DMS 273 (cell line): ENCODE measurements at regions not wholly inside any gene's neighbourhood (a gene's known extent, or its start where the extent isn't known, plus 50 kb on each side); places are given as distances from the start of the nearest gene placed in this dataset.

Experiments
- DNase-seq: peaks from one replicate; lab custom pipeline; 2025; ENCODE audit not compliant: unreplicated experiment; lab: John Stamatoyannopoulos, UW

DNA sequence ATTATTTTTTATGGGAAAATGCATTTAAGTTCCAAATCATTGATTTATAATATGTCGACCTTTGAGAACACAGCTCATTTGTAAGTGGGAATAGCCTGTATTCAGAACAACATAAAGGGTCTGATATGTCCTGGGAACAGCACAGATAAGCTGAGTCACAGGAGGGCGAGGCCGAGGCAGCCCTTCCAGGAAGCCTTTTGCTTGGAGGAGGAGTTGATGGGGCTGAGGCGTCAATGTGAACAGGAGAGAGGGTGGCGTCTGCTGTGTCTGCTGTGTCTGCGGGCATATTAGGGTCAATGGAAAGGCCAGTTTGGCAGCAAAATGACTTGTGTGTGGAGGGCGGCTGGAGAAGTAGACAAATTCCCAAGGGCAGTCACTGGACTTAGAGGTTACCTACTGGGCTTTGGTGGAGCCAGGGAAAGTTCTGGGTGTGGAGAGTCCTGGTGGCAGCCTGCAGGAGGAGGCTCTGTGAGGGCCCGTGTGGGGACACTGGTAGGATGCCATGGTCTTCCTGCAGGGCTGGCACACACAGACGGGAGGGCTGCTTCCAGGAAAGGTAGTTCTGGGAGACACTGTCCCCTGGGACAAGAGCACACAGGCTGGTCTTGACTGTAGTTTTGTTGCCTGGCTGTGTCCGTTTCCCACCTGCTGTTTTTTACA, 128.1 kb downstream of the GLI2 start:
- DNase-seq: no peak

DNA sequence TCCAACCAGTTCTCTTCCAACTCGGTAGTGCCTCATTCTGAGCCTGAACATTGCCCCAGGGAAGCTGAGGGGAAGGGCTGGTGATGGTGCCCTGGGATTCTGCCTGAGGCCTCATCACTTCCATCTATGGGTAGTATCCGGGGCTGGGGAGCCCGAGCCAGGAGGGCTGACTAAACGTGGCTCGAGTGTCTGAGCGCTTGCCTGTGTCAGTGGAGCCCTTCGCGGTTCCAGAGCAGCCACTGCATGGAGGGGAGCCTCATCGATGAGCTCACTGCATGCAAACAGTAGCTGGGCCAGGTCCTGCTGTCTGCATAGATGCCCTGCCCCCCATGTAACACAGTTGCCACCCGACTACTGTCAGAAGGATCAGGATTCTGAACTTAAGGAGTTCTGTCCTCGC, 129.3 kb downstream of the GLI2 start:
- DNase-seq: no peak

DNA sequence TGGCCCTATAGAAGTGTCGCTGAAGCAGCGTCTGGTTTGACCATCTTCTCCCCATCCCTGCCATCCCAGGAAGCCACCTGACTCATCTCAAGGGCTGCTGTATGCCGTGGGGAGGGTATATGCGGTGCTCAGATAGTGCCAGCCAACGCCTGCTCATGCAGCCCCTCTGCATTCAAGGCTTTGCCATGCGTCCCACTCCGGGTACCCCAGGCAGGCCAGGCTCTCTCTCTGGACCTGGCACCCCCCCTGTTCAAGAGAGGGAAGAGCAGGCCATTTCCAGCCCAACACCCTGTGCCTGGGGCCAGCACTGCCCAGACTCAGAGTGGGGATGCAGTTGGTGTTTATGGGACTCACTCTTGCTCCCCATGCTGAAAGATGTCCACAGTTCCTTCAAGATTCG, 130.0 kb downstream of the GLI2 start:
- DNase-seq: no peak

DNA sequence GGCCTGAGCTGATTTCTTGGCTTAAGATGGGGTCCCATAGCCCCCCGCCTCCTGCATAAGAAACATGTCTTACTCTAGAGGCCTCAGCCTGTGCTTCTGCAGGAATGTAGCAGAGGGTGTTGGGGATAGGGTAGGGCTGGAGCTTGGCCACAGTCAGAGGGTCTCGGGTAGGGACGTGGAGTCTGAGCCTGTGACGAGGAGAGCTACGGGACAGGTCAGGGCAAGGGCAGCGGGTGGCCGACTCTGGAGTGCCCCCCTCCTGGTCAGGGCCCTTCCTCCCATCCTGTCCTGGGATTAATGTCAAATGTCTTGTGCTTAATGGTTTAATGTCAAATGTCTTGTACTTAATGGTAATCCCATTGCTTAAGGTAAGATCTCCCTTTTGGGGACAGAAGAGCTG, 130.4 kb downstream of the GLI2 start:
- no peak for DNase-seq

DNA sequence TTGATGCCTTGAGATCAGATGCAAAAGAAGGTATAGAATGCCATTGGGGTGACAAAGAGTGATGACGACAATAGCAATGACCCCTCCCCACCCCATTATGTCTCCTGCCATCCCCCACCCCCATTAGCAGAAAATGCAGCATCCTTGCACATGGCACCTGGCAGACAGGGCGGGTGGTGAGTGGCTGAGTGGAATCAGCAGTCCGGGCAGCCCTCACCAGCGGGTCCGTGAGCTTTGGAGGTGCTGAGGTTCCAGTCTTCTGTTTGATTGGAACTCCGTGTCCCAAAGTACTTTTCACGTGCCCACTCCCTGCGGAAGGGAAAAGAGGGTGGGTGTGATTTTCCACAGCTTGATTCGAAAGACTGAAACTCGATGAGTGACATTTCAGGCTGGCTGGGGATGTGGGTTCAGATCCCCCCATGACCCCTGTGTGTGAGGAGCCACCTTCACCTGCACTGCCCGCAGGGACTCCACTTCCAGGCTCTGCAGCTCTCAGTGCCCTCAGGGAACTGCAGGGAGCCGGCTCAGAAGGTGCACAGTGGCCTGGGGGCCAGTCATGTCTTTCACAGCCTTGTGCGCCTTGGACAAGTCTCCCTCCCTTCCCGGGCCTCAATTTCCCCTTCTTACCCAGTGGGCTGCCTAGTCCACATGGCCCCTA, 130.9 kb downstream of the GLI2 start:
- DNase-seq: no peak

DNA sequence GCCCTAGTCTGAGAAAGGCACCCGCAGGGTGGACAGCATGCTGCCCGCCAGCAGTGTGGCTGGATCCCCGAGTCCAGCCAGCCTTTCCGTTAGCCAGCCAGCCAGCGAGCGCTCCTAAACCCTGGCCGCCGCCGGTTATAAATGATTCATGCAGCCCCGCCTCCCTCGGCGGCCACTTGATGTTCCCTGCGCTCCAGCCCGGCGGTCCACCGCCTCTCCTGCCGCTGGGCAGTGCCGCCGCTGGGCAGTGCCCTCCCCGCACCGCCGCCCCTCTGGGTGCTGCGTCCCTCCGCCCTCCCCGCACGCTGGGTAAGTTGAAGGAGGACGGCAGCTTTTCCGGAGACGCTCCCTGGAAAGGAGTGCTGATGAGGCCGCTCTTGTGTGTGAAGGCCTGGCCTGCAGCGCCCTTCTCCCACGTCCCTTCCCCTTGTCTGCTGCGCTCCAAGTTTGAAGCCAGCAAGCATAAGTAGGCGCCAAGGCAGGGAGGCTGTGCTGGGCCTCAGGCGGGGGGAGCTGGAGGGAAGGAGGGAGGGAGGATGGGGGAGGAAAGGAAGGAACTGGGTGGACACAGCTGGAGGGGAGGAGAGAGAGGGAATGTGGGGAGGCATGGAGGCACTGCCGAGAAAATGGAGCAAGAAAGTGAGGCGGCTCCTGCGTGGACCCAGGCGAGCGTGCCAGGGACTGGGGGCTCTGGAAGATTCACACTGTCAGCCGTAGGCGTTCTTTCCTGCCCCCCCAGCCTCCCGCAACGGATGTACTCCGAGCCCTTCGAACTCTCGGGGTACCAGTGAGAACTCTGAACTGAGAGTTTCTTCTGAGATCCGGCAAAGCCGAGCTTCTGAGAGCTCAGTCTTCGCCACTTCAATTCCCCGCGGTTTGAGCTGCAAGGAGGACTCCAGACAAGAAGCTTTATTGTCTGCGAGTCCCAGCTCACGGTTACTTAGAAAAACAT, 131.9 kb downstream of the GLI2 start:
- DNase-seq: no peak

DNA sequence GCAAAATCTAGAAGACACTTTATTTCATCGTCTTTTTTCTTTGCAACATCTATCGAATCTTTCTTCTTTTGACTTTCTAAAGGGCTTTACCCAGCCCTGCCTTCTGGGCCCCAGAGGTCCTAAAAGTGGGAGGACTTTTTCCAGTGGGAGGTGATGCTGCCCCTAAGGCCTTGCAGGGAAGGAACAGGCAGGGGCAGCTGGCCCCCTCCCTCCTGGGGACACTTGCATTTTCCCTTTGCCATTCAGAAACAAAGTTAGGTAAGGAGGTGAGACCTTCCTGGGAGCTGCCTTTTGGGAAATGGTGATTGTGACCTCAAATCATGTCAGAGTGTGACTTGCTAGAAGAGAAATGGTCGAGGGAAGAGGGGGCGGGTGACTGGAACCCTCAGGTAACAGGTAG, 132.7 kb downstream of the GLI2 start:
- DNase-seq: no peak

DNA sequence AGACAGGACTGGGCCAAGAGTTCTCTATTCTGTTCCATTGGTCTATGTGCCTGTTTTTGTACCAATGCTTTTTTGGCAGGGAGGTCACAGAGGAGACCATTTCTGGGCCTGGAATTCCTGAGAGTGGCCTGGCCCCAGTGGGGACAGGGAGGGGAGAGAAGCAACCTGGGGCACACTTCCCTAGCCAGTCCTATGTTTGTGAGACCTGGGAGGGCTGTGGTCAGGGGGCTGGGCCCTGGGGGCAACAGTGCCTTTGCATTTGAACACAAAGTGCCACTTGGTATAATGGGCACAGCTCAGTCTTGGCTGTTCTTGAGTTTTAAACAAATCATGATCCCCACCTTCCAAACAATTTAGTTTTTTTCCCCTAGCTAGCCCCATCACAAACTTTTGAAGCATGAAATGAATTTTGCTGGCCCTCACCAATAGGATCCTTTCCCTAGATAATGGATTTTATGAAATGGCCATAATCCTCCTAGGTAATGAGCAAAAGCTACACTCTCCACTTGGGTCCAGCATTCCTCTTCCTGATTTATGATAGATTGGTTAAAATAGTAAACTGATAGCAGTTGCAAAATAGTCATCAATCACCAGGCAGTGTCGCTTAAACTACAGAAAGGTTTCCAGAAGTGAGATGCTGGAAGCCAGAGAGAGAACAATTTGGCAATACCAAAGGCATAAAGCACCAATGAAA, 133.5 kb downstream of the GLI2 start:
- no peak for DNase-seq

DNA sequence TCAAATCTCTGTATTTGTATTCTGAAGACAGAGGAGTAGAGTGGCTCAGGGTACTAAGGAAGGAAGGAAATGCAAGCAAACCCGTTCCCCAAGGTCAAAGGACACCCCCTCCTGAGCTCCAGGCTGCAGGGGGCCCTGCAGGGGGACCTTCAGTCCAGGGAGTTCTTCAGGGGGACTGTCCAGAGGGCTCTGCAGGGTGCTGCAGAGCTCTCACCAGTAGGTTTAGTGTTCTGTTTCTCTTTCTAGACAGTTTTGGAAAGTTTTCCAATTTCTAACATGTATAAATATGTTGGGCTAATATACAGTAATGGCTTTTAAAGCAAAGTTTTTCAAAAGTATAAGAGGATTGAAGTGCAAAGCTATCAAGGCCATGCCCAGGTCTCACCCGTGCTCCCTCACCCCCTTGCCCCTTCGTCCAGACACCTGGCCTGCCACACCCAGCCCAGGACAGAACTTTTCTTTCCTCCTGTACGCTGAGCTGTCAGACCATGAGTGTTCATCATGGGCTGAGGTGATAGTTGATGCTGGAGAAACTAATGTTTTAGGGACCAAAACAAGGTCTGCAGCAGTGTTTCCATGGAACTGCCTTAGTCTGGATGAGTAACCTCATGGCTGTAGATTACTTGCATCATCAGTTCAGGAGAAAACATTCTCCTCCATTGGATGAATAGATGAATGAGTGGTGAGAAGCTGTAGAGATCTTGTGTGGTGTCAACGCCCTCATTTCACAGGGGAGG, 134.2 kb downstream of the GLI2 start:
- no peak for DNase-seq

DNA sequence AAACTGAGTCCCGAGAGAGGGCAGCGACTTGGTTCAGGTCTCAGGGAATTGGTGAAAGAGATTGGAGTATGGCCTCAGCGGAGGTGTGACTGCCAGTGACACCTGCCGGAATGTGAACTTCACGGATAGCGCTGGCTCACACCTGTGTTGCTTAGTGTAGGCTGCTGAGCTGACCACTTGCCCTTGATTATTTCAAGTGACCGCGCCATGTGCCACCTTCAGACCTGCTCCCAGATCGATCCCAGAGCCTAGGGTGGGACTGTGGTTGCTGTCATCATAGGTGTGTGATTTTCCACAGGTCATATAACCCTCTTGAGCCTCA, 134.8 kb downstream of the GLI2 start:
- DNase-seq: no peak

DNA sequence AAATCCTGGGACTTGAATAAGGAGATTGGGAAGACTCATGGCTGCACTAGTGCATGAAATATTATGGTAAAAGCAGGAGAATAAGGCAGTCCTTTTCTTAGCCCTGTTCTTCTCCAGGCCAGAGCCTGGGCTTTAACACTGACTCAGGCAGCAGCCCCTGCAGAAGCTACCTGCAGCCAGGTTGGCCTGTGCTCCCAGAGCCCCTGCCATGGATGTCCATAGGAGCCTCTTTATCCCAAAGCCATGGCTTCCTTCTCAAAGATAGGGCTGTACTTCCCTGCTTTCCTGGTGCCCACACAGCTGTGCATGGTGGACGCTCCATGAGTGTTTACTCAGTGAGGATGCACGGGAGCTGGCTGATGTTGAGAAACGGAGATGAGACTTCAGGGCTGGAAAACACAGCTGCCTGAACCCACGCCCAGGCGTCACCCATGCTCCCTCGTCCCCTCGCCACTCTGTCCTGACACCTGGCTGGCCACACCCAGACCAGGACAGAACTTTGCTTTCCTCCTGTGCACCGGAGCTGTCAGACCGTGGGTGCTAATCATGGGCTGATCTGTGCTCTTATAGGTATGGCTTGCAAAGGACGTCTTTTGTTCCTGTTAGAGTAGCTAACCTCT, 135.5 kb downstream of the GLI2 start:
- no peak for DNase-seq

DNA sequence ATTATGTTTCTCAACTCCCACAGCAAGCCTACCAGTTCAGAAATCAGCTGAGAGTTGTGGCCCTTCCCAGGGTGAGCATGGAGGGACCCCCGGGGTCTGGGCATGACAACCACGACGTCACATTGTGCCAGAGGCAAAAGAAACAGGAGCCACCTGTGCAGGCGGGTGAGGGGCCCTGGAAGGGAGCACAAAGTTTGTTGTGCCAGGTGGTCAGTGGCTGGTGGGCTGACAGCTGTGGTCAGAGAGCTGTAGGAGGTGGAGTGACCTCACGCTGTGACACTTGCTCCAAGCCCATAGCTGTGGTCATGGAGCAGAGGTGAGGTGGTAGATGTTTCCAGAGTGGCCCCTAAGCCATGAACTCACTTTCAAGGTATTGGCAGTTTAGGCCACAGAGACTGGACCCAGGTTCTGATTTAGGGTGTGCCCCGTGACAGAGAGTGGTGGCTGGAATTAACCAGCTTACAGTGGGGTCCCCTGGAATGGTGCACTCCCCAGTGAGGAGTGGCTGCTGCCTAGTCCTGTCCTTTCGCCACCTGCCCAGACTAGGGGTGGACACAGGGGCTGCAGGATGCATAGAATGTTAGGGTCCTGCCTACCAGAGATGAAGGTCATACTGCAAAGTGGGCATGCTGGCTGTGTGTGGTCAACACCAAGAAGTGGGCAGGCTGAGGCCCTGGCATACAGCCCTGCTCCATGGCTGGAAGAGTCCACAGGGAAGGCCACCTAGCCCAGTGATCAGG, 136.4 kb downstream of the GLI2 start:
- DNase-seq: no peak

DNA sequence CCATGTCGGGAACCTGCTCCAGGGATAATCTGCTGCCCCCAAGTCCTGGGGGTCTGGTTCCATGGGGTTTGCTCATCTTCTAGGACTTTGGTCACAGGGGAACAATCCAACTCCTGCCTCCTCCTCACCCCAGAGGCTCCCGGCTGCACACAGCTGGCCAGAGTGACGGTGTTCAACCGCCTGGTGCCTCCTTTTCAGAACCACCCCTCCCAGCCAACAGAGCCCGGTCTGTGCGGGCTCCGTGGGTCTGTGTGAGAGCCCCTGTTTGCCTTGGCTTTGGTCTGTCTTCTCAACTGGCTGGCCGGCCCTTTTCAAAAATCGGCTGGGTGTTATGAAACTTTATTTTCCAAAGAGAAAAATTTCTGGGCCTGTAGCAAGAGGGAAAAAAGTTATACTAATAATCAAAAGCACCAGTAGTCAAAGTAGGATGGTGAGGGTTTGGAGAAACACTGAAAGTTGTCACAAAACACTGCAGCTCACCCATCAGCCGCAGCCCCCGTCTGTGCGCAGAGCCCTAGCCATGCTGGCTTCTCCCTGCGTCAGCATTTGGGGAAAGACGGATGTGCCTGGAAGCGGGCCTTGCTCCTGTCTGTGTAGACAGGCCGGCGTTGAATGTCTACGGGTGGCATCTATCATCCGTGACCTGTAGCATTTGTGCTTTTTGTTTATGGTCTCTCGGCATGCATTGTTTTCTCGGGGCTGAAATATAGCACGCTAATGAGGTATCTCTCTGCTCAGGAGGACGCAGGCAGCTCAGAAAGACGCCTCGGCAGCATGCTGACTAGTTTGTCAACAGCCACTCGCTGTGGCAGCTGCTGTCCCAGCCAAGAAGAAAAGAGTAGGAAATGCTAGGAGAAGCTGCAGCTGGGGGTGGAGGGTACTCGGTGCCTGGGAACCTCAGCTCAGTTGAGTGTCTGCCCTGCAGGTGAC, 138.6 kb downstream of the GLI2 start:
- DNase-seq: no peak

DNA sequence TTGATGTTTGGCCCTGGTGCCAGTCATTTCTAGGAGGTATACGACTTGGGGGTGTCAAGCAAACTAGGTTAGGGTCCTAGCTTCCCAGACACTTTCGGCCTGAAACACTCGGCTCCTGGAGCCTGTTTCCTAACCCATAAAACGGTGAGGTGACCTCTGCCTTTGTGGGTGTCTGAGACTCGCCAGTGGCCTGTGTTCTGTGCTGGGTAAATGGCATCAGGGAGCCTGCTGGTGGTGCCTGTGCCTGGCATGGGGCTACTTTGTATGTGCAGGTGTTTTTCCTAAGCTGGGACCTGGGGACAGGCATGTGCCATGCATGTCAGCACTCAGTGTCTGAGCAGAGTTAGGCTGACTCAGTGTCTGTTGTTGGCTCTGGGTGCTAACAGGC, 139.2 kb downstream of the GLI2 start:
- DNase-seq: no peak

DNA sequence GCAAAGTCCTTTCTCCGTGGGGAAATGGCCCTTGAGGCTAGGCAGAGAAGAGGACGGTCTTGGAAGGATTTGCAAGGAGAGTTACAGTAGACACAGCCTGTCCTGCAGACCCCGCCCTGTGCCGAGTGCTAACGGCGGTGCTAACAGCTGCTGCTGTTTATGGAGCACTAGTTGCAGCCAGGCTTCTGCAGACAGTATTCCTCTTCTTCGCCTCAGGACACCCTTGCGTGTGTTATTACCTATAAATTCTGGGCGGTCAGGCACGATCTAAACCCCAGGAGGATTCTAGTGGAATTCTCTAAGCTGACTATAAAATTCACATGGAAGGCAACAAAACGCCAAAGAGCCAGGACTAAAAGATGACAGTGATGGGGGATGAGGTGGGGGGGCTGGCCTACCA, 139.8 kb downstream of the GLI2 start:
- peak; percentile 76 for DNase-seq

DNA sequence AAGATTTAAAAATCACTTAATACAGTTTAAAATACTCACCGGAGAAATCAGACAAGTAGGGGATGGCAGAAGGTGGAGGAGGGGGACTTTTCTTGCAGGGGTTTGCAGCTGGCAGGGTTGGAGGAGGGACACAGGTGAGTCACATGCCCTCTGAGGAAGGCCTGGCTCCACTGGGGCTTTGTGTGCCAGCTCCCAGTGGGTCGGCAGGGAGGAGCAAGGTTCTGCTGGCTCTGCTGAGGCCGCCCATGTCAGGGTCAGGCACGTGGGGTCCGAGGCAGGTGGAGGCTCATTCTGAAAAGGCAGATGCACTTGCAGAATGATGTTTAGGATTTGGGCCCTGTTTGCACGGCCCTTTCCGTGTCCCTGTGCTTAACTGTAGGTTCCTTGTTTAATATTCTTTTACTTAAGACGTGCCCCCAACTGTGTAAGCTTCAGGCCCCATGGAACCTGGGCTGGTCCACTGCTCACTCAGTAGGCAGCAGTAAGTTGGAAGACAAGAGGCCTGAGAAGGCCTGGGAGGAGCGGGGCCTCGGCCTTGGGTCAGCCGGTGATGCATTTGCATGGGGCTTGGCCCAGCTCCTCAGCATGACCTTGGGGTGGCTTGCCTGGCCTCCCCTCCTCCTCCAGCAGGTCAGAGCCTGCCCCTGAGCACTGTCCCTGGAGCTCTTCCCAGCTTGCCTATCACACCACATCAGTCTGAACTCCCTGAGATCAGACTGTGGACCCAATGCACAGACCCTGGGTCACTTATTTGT, 141.0 kb downstream of the GLI2 start:
- DNase-seq: no peak

DNA sequence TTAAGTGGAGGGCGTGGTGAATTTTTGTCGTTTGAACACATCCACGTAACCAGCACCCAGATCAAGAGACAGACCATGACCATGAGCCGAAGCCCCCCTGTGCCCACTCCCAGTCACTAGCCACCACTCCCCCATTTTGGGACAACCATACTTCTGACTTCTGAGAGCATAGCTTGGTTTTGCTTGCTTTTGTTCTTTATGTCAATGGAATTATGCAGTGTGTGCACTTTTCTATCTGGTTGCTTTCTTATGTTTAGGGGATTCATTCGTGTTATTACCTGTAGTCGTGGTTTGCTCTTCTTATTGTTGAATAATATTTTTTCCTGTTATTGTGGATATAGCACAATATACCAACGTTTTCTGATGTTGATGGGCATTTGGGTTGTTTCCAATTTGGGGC, 141.7 kb downstream of the GLI2 start:
- no peak for DNase-seq

DNA sequence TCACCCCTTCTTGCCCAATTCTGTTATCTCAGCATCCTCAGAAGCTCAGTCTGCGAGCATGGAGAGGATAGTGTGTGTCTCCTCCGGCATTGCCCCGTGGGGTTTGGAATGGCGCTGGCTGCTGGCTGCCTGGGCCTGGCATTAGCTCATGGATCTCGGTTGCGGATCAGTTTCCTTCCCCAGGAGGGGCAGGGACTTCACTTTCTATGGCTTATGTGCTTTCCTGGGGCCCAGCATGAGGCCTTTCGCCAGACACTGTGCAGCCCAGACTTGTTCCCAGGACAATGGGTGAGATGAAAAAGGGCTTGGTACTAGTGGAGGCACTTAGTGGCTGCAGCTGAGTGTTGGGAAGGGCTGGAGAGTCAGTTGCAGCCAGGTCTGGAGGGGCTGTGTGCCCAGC, 143.3 kb downstream of the GLI2 start:
- DNase-seq: peak; percentile 28
